Transverse colon (tissue), 3 donors: ENCODE measurements at regions not wholly inside any gene's neighbourhood (a gene's known extent, or its start where the extent isn't known, plus 50 kb on each side); places are given as distances from the start of the nearest gene placed in this dataset.

ENCODE experiments used
- CTCF ChIP-seq, 5 experiments: fragments of 200-600 bp in 3 of 5; fragments of 450-650 bp in 2 of 5; sonication (generic) in 3 of 5; IDR thresholded peaks; 1 replicate in 2 of 5; 2 replicates in 3 of 5; pipeline ENCODE4 v1.5.1; 2016 to 2017; ENCODE audit warnings: antibody characterized with exemption in 5 of 5, inconsistent platforms in 3 of 5, mild to moderate bottlenecking in 2 of 5, moderate library complexity in 1 of 5
- POLR2A ChIP-seq: fragments of 450-650 bp; IDR thresholded peaks from one replicate; pipeline ENCODE4 v1.6.1; 2016; ENCODE audit warnings: antibody characterized with exemption, mild to moderate bottlenecking, moderate library complexity

DNA sequence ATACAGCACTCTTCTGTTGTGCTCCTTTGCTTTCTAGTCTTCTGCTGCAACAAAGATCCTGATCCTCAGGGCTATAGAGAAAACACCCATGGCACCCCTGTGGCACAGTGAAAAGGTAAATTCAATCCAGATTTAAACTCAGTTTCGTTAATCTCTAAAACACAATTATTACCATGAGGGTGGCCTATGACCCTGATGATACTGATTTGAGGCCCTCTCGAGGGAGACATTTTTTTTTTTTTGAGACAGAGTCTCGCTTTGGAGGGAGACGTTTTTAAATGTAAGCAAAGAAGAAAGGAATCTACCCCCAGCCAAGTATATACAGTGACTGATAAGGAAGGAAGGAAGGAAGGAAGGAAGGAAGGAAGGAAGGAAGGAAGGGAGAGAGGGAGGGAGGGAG lies 967.8 kb upstream of the DIAPH2 start:
- TF ChIP-seq CTCF (IDR thresholded peaks at IDR 0.05) (no peak), POLR2A (no peak)
